Fibroblast of pulmonary artery (primary cell): ENCODE measurements at regions not wholly inside any gene's neighbourhood (a gene's known extent, or its start where the extent isn't known, plus 50 kb on each side); places are given as distances from the start of the nearest gene placed in this dataset.

ENCODE experiments used
- DNase-seq: peaks from one replicate; pipeline ENCODE4 v3.0.0-alpha.2; 2010; ENCODE audit warnings: low read depth
- H3K4me3 ChIP-seq: replicated peaks from 2 replicates; pipeline ENCODE4 v1.5.1; 2011; ENCODE audit warnings: low read depth, mild to moderate bottlenecking, control low read depth, low read length, moderate library complexity
- TF ChIP-seq, protein P1 (sequence below): IDR thresholded peaks from 2 replicates; pipeline ENCODE4 v1.5.1; 2011; ENCODE audit warnings: mild to moderate bottlenecking, control low read depth, low read length, inconsistent platforms; ENCODE audit errors: missing control alignments

DNA sequence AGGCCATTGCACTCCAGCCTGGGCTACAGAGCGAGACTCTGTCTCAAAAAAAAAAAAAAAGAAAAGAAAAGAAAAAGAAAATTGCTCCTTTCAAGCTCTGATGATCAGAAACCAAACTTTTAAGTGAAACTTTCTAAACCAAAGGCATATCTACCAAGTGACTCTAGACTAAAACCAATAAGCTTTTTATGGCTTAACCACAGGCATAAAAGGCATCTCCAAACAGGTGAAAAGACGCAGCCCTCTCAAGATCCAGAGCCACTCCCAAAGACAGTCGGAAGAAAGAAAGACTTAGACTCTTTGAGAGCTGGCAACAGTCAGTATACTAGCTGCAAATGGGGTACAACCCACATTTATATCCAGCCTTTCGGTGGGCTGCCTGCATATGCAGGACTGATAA is 117.1 kb upstream of the AP1S2 start:
- TF ChIP-seq, protein P1, sequence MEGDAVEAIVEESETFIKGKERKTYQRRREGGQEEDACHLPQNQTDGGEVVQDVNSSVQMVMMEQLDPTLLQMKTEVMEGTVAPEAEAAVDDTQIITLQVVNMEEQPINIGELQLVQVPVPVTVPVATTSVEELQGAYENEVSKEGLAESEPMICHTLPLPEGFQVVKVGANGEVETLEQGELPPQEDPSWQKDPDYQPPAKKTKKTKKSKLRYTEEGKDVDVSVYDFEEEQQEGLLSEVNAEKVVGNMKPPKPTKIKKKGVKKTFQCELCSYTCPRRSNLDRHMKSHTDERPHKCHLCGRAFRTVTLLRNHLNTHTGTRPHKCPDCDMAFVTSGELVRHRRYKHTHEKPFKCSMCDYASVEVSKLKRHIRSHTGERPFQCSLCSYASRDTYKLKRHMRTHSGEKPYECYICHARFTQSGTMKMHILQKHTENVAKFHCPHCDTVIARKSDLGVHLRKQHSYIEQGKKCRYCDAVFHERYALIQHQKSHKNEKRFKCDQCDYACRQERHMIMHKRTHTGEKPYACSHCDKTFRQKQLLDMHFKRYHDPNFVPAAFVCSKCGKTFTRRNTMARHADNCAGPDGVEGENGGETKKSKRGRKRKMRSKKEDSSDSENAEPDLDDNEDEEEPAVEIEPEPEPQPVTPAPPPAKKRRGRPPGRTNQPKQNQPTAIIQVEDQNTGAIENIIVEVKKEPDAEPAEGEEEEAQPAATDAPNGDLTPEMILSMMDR: no peak

DNA sequence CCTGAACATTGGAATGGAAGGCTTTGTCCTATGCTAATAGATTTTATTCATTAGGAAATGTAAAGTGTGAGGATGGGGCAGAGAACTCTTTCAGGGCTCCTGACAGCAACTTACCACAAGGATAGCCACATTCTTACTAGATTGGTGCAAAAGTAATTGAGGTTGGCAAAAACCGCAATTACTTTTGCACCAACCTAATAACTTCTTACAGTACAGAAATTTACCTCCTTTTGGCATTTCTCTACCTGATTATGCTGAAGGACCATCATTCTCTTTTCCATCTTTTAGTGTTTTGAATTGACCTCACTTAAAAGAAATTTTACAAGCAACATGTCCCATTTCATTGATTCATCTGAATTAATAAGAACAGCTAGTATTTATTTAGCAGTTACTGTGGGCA is 109.2 kb upstream of the AP1S2 start:
- TF ChIP-seq, protein P1: no peak
- H3K4me3 ChIP-seq: no peak overlapping the region
- DNase-seq: no peak

More for the DNA sequence above, 117.1 kb upstream of the AP1S2 start:
- no peak overlapping the region for H3K4me3 ChIP-seq
- DNase-seq: no peak

DNA sequence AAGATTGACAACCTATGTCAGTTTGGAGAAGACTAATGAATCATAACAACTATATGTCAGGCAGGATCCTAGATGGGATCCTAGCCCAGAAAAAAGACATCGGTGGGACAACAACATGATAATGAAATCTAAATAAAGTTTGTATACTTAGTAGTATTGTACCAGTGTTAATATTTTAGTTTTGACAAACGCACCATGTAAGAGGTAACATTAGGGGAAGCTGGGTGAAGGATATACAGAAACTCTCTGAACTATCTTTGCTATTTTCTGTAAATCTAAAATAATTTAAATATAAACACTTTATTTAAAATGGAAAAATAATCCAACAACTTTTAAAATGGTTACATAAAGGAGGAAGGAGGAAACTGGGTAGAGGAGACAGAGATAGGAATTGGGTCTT is 105.6 kb upstream of the AP1S2 start:
- no peak overlapping the region for H3K4me3 ChIP-seq
- TF ChIP-seq, protein P1: no peak
- no peak for DNase-seq

DNA sequence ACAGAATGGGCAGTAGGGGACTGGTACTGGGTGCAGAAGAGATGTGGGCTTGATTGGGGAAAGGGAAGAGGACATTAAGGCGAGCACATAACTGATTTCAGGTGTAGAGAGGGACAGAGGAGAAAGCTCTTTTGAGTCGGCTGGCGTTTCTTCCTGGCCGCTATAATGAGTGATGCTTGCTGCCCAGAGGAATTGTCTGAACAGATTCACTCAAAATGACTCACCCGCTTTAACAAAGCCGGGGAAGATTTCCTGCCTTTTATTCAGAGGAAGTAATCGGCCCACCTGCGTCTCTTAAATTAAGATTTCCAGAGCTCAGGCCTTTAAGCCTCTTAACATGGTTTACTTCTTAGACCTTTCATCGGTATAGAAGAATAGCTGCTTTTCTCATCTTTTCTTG is 102.1 kb upstream of the AP1S2 start:
- peak; percentile 4 for DNase-seq
- no peak overlapping the region for H3K4me3 ChIP-seq
- TF ChIP-seq, protein P1: no peak

DNA sequence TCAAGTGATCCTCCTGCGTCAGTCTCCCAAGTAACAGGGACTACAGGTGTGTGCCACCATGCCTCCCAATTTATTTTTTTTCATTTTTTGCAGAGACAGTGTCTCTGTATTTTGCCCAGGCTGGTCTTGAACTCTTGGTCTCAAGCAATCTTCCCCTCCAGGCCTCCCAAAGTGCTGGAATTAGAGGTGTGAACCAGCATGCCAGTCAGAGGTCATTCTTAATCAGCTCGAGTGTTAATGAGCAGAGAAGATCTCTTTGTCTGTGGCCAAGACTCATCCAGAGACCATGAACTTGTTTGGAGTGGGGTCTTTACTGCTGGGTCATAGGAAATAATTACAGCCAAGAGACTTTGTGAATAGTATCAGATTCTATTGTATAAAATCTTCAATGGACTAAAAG is 99.2 kb upstream of the AP1S2 start:
- no peak overlapping the region for H3K4me3 ChIP-seq
- DNase-seq: no peak
- TF ChIP-seq, protein P1: no peak

DNA sequence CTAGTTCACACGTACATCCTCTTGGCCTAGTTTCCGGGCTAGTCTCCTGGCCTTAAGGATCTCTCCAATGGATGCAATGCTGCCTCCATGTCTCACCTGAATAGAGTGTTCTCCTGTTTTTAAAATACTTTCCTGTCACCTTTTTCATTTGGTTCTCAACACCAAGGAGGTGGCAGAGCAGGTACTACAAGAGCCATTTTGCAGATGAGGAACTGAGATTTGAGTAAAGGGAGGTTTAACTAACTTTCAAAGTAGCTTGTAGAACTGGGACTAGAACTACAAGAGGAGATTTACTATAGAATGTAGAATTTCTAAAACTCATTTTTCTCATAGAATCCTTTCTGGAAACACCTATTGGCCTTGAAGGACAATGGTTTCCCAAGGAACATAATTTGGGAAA is 97.6 kb upstream of the AP1S2 start:
- H3K4me3 ChIP-seq: no peak overlapping the region
- TF ChIP-seq, protein P1: no peak
- DNase-seq: no peak

DNA sequence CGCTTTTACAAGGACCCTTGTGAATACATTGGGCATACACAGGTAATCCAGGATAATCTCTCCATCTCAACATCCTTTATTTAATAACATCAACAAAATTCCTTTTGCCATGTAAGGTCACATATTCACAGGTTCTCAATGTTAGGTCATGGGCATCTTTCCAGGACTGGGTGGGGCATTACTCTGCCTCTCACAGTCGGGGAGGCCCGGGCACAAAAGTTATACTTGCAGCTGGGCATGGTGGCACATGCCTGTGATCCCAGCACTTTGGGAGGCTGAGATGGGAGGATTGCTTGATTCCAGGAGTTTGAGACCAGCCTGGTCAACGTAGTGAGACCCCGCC is 93.7 kb upstream of the AP1S2 start:
- TF ChIP-seq, protein P1: no peak
- DNase-seq: no peak
- H3K4me3 ChIP-seq: no peak overlapping the region
